ENCODE measurements at regions not wholly inside any gene's neighbourhood (a gene's known extent, or its start where the extent isn't known, plus 50 kb on each side); places are given as distances from the start of the nearest gene placed in this dataset.

- intact Hi-C loops (cut with micrococcal nuclease) = no loop called here
- Histone ChIP-seq H4K20me1 (replicated peaks; ENCODE audit: control insufficient read depth, extremely low read depth, insufficient read depth, low read length) (no peaks in the 10 kb centered on the region), H3K27me3 (ENCODE audit: control insufficient read depth in 2 of 2, insufficient read depth in 2 of 2, low read length in 2 of 2) (no peaks in the 10 kb centered on the region), H3K9me1 (replicated peaks; ENCODE audit: control insufficient read depth, extremely low read depth, insufficient read depth, low read length) (no peaks in the 10 kb centered on the region), H2AFZ (ENCODE audit: low read depth, low read length) (no peak overlapping the region), H3K27ac (ENCODE audit: insufficient read depth, low read depth, low read length) (no peak overlapping the region), H3K4me3 (replicated peaks in 1 of 3; ENCODE audit: insufficient read depth in 1 of 3, low read depth in 1 of 3, low read length in 3 of 3) (no peak overlapping the region), H3K4me2 (ENCODE audit: insufficient read depth, low read length) (no peak overlapping the region), H3K79me2 (ENCODE audit: control insufficient read depth, insufficient read depth, low read length) (no peaks in the 10 kb centered on the region), H3K9ac (replicated peaks; ENCODE audit: extremely low read depth, insufficient read depth, low read length) (no peak overlapping the region), H3K9me3 (replicated peaks; ENCODE audit: control insufficient read depth, insufficient read depth, low read length) (peaks cover 5% of the 10 kb centered on the region), H3K4me1 (ENCODE audit: control insufficient read depth, extremely low read depth, insufficient read depth, low read length) (no peaks in the 10 kb centered on the region), H3K36me3 (ENCODE audit: control insufficient read depth in 2 of 2, extremely low read depth in 1 of 2, insufficient read depth in 2 of 2, low read length in 2 of 2) (no peaks in the 10 kb centered on the region)
- no peak for TF ChIP-seq JUN (IDR thresholded peaks at IDR 0.05; ENCODE audit: borderline replicate concordance, insufficient read depth, insufficient read length, low read depth)
- no peak for TF ChIP-seq FOS (IDR thresholded peaks at IDR 0.05; ENCODE audit: borderline replicate concordance, insufficient read depth, low read length)
- no peak for TF ChIP-seq MYC (IDR thresholded peaks at IDR 0.05; ENCODE audit: low read depth, low read length)
- no peak for TF ChIP-seq POLR2A (IDR thresholded peaks at IDR 0.05; ENCODE audit: low read depth, low read length)
- TF ChIP-seq POLR2AphosphoS5 (IDR thresholded peaks at IDR 0.05; ENCODE audit: insufficient read depth, low read depth, low read length) = no peak
- CTCF ChIA-PET = no interaction called here
- dilution Hi-C loops (cut with MboI; ENCODE audit: extremely low pct_ligation_motif_present, low sequenced_read_pairs) = no loop called here
- no TSS peak for BruUV-seq (replicated peaks)
- DNase-seq (ENCODE audit: low read depth, low spot score) (no peak), FAIRE-seq (no peak)
- POLR2A ChIA-PET = no interaction called here
Observed at GRCh38 chr14:87122166-87122565, 870.8 kb downstream of the GALC start.

- H3K9me1 ChIP-seq (replicated peaks; ENCODE audit: control insufficient read depth, extremely low read depth, insufficient read depth, low read length) = no peaks in the 10 kb centered on the region
- no peaks in the 10 kb centered on the region for H4K20me1 ChIP-seq (replicated peaks; ENCODE audit: control insufficient read depth, extremely low read depth, insufficient read depth, low read length)
- no peak overlapping the region for H2AFZ ChIP-seq (ENCODE audit: low read depth, low read length)
- ChIA-PET POLR2A (no interaction called here), CTCF (no interaction called here)
- no peak overlapping the region for H3K4me3 ChIP-seq (replicated peaks in 1 of 3; ENCODE audit: insufficient read depth in 1 of 3, low read depth in 1 of 3, low read length in 3 of 3)
- H3K9me3 ChIP-seq (replicated peaks; ENCODE audit: control insufficient read depth, insufficient read depth, low read length) = peaks cover 5% of the 10 kb centered on the region
- H3K4me1 ChIP-seq (ENCODE audit: control insufficient read depth, extremely low read depth, insufficient read depth, low read length) = no peaks in the 10 kb centered on the region
- no peak overlapping the region for H3K9ac ChIP-seq (replicated peaks; ENCODE audit: extremely low read depth, insufficient read depth, low read length)
- H3K36me3 ChIP-seq (ENCODE audit: control insufficient read depth in 2 of 2, extremely low read depth in 1 of 2, insufficient read depth in 2 of 2, low read length in 2 of 2) = no peaks in the 10 kb centered on the region
- H3K79me2 ChIP-seq (ENCODE audit: control insufficient read depth, insufficient read depth, low read length) = no peaks in the 10 kb centered on the region
- H3K27me3 ChIP-seq (ENCODE audit: control insufficient read depth in 2 of 2, insufficient read depth in 2 of 2, low read length in 2 of 2) = no peaks in the 10 kb centered on the region
- no peak for DNase-seq (ENCODE audit: low read depth, low spot score)
- no peak overlapping the region for H3K27ac ChIP-seq (ENCODE audit: insufficient read depth, low read depth, low read length)
- BruUV-seq (replicated peaks) = no TSS peak
- no peak for FAIRE-seq
- dilution Hi-C loops (cut with MboI; ENCODE audit: extremely low pct_ligation_motif_present, low sequenced_read_pairs) (no loop called here), intact Hi-C loops (cut with micrococcal nuclease) (no loop called here)
- H3K4me2 ChIP-seq (ENCODE audit: insufficient read depth, low read length) = no peak overlapping the region
- TF ChIP-seq FOS (IDR thresholded peaks at IDR 0.05; ENCODE audit: borderline replicate concordance, insufficient read depth, low read length) = no peak
- TF ChIP-seq MAX (IDR thresholded peaks at IDR 0.05; ENCODE audit: insufficient read depth, insufficient read length) = no peak
- no peak for TF ChIP-seq GATA2 (IDR thresholded peaks at IDR 0.05; ENCODE audit: insufficient read depth, insufficient read length, low read depth, low read length)
- no peak for TF ChIP-seq MYC (IDR thresholded peaks at IDR 0.05; ENCODE audit: low read depth, low read length)
- TF ChIP-seq POLR2A (IDR thresholded peaks at IDR 0.05; ENCODE audit: low read depth, low read length) = no peak
- TF ChIP-seq EZH2 (IDR thresholded peaks at IDR 0.05; ENCODE audit: borderline replicate concordance, low read depth, low read length, severe bottlenecking) = no peak
- TF ChIP-seq CTCF (IDR thresholded peaks at IDR 0.05; ENCODE audit: extremely low read depth in 1 of 2, insufficient read depth in 1 of 2, low read depth in 1 of 2, low read length in 2 of 2) = no peak
- no peak for TF ChIP-seq JUN (IDR thresholded peaks at IDR 0.05; ENCODE audit: borderline replicate concordance, insufficient read depth, insufficient read length, low read depth)
- no peak for TF ChIP-seq POLR2AphosphoS5 (IDR thresholded peaks at IDR 0.05; ENCODE audit: insufficient read depth, low read depth, low read length)
Observed at GRCh38 chr14:87121716-87122115, 871.3 kb downstream of the GALC start.
